ENCODE measurements at regions not wholly inside any gene's neighbourhood (a gene's known extent, or its start where the extent isn't known, plus 50 kb on each side); places are given as distances from the start of the nearest gene placed in this dataset.

DNA sequence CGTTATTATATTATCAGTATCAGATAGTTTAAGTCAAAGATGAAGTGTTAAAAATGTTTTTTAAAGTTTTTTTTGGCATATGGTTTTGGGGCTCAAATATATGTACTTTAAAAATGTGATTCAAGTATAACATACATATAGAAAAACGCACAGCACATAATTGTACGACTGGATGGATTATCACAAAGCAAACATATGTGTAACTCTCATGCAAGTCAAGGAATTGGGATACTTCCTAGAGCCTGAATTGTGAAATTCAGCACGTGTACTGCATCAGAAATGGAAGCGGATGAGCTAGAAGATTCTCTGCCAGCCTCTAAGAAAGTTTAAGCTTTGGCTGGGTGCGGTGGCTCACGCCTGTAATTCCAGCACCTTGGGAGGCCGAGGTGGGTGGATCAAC lies 340.9 kb downstream of the PRL start:
- WGBS, 4 donors = 95 to 96% (median 95%) methylated on average over 8 of the region's 8 CpGs
- Histone ChIP-seq H3K36me3 (no peaks in the 10 kb centered on the region), H3K9me3 (no peaks in the 10 kb centered on the region), H3K27ac (no peak overlapping the region), H3K27me3 (no peaks in the 10 kb centered on the region), H3K4me1 (peaks cover 0 to 34% (median 17%) of the 10 kb centered on the region in 12 donors), H3K4me3 (no peak overlapping the region)
- ATAC-seq = no peak
- no peak for DNase-seq
- intact Hi-C loops (cut with DNase I) = no loop called here
- TF ChIP-seq, protein P1, sequence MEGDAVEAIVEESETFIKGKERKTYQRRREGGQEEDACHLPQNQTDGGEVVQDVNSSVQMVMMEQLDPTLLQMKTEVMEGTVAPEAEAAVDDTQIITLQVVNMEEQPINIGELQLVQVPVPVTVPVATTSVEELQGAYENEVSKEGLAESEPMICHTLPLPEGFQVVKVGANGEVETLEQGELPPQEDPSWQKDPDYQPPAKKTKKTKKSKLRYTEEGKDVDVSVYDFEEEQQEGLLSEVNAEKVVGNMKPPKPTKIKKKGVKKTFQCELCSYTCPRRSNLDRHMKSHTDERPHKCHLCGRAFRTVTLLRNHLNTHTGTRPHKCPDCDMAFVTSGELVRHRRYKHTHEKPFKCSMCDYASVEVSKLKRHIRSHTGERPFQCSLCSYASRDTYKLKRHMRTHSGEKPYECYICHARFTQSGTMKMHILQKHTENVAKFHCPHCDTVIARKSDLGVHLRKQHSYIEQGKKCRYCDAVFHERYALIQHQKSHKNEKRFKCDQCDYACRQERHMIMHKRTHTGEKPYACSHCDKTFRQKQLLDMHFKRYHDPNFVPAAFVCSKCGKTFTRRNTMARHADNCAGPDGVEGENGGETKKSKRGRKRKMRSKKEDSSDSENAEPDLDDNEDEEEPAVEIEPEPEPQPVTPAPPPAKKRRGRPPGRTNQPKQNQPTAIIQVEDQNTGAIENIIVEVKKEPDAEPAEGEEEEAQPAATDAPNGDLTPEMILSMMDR (IDR thresholded peaks at IDR 0.05) = no peak
- no peak for TF ChIP-seq POLR2A (IDR thresholded peaks at IDR 0.05)

DNA sequence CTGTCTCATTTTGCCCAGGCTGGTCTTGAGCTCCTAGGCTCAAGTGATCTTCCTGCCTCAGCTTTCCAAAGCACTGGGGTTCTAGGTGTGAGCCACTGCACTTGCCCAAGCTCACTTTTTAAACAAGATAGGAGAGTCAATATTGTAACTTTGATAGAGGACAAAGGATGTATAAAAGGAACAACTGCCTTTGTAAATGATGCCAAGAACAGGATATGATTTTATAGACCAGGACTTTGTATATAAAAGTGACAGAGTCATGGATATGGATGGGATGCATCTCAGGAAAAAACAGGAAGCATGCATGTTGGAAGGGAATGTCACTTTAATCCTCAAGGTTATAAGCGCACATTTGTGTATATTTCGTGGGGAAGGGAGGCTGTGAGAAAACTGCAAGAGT lies 338.4 kb downstream of the PRL start:
- Histone ChIP-seq H3K4me3 (no peak overlapping the region), H3K27ac (no peak overlapping the region), H3K9me3 (no peaks in the 10 kb centered on the region), H3K36me3 (no peaks in the 10 kb centered on the region), H3K27me3 (no peaks in the 10 kb centered on the region), H3K4me1 (peaks cover 0 to 19% (median 12%) of the 10 kb centered on the region in 12 donors)
- 85 to 91% (median 87%) methylated on average over 2 of the region's 2 CpGs for WGBS, 4 donors
- DNase-seq (no peak), ATAC-seq (no peak)
- intact Hi-C loops (cut with DNase I) = no loop called here
- TF ChIP-seq, protein P1 (IDR thresholded peaks at IDR 0.05) = no peak
- TF ChIP-seq POLR2A (IDR thresholded peaks at IDR 0.05) = no peak

DNA sequence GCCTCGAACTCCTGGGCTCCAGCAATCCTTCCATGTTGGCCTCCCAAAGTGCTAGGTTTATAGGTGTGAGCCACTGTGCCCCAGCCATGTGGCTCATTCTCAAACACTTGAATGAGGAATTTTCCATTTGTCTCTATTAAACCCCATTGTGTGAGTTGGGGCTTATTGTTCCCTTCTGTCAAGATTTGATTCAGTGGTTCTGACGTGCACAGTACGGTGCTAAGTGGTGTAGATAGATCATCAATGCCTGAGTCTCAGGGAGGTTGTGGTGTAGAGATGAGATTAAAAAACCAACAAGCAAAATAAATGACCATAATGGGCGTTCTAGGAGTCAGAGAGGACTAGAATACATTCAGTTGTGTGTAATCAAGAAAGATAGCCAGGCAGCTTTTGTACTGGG lies 335.6 kb downstream of the PRL start:
- Histone ChIP-seq H3K4me3 (no peak overlapping the region), H3K36me3 (no peaks in the 10 kb centered on the region), H3K9me3 (no peaks in the 10 kb centered on the region), H3K27me3 (no peaks in the 10 kb centered on the region), H3K27ac (no peak overlapping the region), H3K4me1 (peaks cover 0 to 13% (median 6%) of the 10 kb centered on the region in 12 donors)
- no peak for ATAC-seq
- intact Hi-C loops (cut with DNase I) = no loop called here
- 96 to 98% (median 97%) methylated on average over 4 of the region's 4 CpGs for WGBS, 4 donors
- DNase-seq = no peak
- no peak for TF ChIP-seq POLR2A (IDR thresholded peaks at IDR 0.05)
- TF ChIP-seq, protein P1 (IDR thresholded peaks at IDR 0.05) = no peak

DNA sequence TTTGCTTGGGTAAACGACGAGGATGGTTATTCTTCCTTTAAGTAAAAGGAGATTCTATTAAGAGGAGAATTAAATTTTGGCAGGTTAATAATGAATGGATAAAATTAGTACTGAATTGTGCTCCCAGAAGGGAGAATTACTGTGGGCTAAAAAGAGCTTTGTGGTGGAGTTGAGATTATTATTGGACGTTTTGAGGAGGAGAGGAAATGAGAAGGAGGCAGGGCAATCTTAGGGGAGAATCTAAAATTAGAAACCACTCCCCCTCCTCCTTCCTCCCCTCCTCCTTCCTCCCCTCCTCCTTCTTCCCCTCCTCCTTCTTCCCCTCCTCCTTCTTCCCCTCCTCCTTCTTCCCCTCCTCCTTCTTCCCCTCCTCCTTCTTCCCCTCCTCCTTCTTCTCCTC lies 331.8 kb downstream of the PRL start:
- intact Hi-C loops (cut with DNase I) = no loop called here
- 35 to 46% (median 40%) methylated on average over 3 of the region's 3 CpGs for WGBS, 4 donors
- Histone ChIP-seq H3K27me3 (no peaks in the 10 kb centered on the region), H3K4me3 (no peak overlapping the region), H3K4me1 (peaks cover 0 to 25% (median 6%) of the 10 kb centered on the region in 12 donors), H3K36me3 (no peaks in the 10 kb centered on the region), H3K27ac (peak overlapping the region in 2 of 12 donors; percentile 14 to 21), H3K9me3 (no peaks in the 10 kb centered on the region)
- no peak for DNase-seq
- ATAC-seq = no peak
- TF ChIP-seq, protein P1 (IDR thresholded peaks at IDR 0.05) = no peak
- no peak for TF ChIP-seq POLR2A (IDR thresholded peaks at IDR 0.05)

All from heart left ventricle (tissue), 16 donors.